Hematopoietic multipotent progenitor cell (in vitro differentiated cells): ENCODE measurements at regions not wholly inside any gene's neighbourhood (a gene's known extent, or its start where the extent isn't known, plus 50 kb on each side); places are given as distances from the start of the nearest gene placed in this dataset.

Experiments used
- DNase-seq, 3 donors: peaks; one replicate each; pipeline ENCODE4 v3.0.0-alpha.2; 2011 to 2015; ENCODE audit warnings: low read depth in 2 of 3, low spot score in 2 of 3

DNA sequence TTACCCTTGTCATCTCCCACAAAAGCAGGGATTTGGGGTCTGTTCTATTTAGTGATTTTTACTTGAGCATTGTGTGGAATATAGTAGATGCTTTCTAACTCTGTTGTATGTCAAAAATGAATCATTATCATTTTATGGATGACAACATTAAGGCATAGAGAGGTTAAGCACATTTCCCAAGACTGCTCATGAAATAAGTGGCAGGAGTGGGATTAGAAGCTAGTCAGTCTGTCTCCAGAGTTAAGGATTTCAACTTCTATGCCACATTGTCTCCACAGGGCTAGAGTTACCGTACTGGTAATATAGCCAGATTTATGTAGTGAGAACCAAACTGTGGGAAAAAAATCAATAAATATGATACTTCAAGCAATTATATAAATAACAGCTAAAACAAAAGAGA, 170.6 kb upstream of the DCN start:
- no peak for DNase-seq

DNA sequence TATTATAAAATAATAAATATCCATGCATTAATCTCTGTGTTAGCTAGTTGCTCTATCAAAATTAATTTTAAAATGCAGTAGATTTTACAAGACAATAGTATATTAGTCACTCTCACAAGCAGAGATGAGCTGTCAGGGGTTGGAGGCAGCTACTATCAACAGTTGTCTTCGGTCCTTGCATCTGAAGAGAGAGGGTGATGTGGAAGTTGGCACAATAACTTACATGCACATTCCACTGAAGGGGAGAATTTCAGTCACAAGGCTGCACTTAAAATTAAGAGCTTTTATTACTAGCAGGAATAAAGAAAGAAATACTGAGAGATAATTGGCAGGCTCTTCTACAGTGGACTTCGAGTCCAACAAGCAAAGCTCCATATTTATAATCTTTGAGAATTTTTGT, 166.9 kb upstream of the DCN start:
- DNase-seq, result no peak

DNA sequence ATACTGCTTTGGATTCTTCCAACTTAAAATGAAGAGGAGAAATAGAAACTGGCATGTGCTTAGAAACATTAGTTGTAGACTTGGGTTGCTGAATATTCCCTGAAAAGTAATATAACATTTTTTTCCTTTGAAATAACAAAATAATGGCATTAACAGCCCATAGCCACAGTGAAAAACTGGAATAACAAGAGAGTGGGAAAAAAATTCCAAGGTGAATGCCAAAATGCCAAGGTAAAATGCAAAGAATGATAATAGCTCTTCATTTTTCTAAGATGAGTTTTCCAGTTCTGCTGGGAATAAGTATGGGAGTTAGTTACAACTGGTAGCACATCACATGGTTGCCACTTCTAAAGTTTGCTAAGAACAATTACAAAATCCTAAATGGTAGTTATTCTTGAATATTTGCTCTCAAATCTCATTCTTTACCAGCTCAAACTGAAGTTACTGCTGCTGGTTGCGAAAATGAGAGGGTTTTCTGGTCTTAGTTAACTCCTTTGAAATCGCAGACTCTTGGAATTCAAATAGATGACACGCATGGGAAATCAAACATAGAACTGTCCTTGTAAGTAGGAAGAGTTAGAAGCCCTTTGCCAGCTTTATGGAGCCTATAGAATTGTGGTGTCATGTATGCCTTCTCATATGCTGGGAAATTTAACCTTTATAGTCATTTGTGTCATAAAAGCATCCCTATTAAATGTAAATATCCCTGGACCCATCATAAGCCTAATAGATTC, 165.0 kb upstream of the DCN start:
- no peak for DNase-seq

DNA sequence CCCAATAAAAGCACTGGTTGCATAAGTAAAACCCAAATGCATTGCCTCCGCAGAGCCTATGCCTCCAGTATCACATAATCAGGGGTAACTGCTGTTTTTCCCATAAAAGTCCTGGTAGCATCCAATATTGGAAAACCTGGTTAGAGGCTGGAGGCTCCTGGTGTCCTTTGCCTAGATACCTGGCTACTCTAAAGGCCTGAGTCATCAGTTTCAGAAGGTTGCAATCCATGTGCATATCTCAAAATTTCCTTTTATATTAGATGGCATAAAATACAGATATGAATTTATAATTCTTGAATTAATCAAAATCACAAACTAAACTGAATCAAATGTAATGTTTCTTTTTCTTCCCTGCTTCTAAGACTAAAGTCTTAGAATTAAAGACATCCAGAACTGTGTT, 164.2 kb upstream of the DCN start:
- no peak for DNase-seq

DNA sequence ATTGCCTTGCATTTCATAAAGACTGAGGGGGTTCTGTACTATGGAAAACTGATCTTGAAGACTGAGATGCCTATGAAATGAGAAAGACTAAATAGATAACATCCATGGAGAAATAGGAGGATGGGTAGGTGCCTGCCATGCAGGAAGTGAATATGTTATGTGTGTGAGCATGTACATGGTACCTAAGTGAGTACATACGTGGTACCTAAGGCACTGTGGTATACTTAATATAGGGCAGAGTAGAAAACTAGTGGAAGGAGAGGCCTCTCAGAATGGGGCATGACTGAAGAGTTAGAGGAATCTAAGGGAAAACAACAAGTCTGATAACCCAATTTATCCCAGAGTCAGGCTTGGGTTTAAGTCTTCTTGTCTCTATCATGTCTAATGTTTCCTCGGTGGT, 161.8 kb upstream of the DCN start:
- no peak for DNase-seq

DNA sequence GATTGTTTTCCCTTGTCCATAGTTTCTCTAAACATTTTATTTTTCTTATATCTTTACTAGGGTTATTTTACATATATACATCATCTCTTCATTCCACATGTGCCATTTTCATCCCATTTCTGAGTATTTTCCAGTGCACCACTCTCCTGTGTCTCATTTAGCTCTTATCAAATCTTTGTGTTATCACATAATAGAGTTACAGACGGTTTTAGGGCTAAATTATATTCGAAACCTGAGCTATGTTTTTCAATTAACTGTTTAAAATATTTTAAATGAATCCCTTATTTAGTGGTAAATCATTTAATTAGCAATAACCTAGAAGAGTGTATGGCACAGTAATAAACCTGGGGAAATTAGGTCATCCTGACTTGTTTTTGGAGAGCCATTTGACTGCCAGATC, 160.4 kb upstream of the DCN start:
- no peak for DNase-seq

DNA sequence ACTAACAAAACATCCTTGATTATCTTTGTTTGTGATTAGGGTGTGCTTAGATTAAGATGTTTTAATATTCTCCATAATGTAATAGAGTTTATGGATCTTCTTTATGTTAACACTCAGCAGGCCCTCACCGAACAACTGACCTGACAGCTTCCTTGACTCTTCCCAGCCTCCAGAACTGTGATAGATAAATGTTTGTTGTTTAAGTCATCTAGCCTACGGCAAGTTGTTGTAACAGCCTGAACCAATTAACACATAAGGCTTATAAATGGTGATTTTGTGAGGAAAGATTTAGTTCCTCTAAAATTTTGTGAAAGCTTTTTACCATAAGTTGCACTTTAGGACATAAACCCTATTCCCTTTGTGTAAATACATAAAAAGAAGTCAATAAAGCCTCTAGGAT, 156.5 kb upstream of the DCN start:
- DNase-seq, result no peak

DNA sequence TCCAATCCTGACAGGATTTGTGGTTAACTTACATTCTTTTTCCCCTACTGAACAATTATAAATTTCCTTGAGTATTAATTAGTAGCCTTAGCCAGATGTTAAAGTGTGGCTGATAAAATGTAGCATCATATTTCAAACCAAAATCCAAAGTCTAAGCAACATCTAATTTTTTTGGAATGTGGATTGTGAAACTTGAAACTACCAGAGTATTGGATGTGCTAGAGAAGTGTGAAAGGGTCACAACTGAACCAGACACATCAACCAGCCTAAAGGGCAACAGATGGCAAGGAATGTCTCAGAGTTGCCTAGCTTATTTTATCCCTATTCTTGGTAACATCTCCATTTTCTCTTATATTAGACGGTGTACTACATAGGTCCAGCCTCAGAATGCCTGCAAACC, 153.1 kb upstream of the DCN start:
- DNase-seq, result no peak

DNA sequence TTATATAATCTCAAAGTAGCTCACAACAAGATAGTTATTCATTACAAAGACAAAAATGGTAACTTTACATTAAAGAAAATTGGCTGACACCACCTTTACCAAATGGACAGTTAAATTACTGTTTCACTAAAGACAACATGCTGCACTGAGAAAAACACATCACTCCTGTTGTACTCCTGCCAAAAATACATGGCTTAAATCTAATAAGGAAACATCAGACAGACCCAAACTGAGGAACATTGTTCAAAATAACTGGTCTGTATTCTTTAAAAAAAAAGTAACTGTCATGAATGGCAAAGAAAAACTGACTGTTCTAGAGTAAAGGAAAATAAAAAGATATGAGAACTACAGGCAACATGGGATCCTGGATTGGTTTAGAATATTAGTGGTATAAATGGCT, 151.3 kb upstream of the DCN start:
- DNase-seq, result no peak

DNA sequence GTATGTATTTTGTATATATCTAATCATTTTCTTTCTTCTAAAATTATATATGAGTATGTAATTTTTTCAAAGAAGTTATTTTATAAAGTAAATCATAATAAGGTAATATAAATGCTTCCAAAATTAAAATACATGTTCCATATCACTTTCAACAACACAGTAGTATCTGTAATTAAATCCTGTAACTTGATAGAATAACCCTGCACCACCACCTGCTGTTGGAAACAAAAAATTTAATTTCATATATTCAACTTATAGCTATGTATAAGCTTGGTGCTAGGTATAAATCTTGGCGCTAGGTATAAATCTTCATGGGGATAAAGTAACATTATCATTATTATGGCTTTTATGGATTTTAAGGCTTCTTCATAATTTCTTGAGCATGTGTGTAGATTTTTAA, 149.7 kb upstream of the DCN start:
- peak in 1 of 3 donors; percentile 7 for DNase-seq

DNA sequence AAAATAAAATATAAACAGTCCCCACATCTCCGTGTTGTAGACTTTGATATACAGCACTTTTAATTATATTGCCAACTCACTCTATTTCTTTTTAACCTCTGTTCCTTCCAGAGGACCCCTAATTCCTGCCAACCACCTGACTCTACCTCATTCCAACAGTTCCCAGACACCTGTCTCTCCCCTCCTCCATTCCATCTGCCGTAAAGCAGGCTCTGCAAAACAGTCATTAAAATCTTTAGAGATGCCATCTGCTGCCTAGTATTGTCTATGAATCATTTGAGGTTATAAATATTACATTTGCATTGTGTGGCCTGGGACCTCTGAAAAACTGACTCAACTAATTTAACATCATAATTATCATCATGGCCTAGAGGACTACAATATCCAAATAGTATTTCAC, 148.8 kb upstream of the DCN start:
- no peak for DNase-seq

DNA sequence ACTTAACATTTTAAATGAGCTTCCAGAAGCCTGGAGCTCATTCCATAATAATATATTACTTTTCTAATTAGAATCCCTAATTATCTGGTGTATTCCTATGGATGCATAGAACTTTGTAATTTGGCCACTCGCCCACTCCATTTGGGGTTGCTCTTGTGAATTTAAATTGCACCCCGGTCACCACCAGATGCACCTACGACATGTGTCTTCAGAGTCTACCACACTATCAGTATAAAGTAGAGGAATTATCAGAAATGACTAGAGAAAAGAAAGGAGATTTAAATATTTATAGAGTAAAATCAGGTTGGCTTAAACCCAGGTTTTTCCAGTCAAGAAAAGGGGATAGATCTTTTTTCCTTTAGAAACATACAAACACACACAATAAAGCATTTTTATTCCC, 145.8 kb upstream of the DCN start:
- DNase-seq, result no peak

DNA sequence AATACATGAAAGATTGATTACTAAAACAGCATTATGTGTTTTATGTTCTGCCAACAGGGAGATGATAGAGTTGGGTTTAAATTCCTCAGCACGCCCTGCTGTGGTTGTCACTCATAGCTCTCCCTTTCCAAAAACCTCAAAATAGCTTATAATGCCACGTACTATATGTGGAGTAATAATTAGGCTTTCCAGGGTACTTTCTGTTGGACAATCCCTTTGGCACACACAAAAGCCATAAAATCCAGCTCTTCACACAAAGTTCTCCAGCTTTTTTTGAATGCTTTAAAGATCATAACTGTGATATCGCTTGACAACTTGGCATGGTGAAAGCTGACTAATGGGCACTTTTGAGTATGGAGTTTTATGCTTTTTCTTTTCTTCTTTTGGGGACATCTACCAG, 145.3 kb upstream of the DCN start:
- no peak for DNase-seq

DNA sequence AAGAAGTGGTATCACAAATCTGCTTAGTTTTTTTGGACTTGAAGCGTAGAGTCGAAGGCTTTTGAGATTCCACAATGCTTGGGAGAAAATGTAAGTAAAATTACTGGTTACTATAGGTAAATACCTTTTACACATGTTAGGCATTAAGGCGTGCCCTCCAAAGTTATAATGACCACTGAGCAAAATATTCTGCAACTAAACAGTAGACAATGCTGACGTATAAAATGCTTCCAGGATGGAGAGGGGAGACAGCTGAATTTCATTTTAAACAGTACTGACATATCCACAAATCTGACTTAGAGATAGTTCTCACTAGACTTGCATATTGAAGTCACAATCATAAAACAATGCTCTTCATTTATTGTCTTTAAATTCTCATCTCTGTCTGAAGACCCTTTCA, 144.5 kb upstream of the DCN start:
- DNase-seq, result no peak

DNA sequence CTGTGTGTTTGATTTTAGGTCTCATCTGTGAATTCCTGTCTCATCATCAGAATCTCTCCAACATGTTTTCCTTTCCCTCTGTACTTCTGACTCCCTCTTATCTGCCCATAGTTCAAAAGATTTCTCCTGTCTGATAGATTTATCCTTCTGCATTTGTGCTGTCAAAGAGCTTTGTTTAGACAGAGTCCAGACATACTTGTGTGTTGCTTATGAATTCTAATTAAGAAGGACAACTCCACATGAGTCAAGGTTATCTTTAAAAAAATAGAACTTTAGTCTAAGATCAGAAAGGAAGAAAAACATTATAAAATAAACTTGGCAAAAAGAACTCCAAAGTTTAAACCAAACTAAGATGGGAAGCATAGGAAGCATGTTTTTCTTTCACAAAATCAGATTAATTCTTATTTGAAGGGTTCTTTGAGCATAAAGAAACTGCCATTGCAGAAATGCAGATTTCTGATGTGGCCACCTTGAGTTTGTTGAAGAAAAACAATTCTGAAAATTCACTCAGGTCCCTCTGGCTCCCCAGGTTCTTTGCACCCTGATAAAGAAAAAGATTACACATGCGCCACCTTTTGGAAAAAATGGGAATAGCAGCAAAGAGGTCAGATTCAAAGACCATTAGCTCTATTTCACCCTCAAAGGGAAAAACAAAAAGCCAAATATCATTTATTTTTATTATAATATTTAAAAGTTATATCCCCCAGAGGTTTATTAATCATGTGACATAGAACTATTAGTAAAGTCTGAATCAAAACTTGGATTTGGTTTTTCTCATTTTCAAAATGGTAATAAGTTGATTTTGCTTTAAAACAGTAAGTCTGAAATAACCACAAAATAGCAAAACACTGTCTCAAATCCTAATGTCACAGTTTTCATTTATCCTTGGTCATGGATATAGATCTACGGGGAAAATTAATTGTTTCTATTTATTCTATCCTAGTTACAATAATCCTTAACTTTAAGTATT, 143.7 kb upstream of the DCN start:
- DNase-seq, result peak; percentile 5 to 73 (median 29)

DNA sequence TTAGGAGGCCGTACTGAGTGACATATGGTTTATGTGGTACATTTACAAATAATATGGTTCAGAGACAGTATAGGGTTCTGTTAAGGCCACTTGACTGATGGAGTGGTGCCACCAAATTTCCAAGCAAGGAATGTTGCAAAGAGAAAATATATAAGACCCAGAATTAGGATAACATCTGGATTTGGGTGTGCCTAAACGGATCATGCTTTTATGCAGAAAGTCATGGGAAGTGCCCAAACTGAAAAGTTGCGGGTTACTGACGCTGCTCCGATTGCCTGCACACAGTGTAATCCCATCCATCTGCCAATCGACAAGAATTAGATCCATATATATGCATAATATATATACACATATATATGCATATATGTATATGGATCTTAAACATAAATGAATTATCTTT, 138.4 kb upstream of the DCN start:
- DNase-seq, result no peak

DNA sequence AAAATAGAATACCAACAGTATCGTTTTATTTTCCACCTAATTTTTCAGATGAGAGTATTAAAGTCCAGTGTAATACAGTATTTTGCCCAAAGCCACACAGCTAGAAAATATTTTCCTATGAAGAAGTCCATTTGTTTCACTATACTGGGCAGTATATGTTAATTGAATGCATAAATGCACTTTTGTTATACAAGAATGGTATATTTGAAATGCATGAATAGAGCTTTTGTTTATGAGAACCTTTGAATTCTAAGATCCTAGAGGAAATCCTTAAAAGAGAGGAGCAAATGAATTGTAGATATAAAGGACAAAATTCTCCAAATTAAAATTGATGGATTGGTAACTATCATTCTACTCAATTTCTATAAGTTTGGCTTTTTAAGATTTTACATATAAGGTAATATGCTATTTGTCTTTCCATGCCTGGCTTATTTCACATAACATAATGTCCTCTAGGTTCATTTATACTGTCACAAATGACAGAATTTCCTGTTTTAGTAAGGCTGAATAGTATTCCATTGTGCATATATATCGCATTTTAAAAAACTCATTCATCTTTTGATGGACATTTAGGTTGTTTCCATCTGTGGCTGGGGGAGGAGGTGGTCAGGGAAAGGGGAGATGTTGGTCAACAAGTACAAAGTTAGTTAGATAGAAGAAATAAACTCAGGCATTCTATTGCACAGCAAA, 136.6 kb upstream of the DCN start:
- DNase-seq, result no peak

DNA sequence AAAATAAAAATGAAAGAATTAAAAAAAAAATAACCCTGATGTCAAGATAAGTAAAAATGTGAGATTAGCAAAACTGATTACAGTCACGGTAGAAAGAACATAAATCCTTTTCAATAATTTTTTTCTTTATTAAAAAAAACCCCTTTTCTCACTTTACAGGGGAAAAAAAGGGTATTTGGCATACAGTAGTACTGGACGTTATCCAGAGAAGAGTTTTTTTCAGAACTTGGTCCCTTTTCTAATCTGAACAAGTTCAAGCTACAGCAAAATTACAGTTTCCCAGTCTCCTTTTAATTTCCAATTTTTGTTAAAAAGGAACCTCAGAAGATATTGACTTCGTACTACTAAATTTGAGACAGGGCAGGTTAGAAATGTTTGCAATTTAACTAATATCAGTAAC, 134.7 kb upstream of the DCN start:
- DNase-seq, result no peak

DNA sequence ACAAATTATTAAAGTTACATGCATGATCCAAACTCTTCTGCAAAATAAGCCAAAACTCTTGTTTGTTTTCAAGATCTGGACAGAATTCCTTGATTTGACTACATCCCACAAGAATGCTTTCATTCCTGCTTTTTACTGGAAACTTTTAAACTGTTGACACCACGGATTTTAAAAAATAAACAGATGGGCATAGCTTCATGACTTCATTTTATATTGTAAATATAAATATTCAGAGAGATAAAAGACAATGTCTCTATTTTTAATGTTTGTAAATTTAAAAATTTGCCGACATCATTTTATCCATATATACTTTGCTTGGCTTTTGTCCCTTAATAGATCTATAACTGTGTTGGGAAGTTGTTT, 134.3 kb upstream of the DCN start:
- no peak for DNase-seq

DNA sequence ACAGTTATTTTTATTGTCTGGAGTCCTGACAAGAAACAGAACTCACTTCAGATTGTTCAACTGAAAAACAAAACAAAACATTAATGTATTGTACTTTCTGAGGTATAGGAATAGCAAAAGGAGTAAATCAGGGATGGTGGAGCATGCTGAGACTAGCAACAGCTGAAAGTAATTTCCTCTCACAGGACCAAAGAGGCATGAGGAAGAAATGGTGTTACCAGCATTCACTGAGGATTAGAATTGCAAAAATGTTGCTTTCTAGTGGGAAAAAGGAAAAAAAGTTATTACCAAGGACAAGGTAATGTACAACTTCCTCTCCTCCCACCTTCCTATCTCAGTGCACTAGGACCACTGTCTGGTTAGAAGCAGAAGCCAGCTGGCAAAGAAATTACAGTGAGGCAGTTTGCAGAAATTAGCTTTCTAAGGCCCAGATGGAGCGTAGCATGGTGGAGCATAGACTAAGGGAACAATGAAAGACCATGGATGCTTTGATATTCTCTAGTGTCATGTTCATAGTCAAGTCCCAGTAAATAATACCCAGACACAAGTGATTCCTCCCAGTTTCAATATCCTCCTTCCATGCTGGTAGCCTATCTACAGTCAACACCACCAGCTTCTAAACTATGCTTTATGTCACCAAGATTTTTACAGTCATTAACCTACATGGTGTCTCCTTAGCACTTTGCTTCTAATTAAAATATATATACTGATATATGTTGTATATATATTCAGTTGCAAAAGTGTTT, 133.7 kb upstream of the DCN start:
- DNase-seq, result no peak

DNA sequence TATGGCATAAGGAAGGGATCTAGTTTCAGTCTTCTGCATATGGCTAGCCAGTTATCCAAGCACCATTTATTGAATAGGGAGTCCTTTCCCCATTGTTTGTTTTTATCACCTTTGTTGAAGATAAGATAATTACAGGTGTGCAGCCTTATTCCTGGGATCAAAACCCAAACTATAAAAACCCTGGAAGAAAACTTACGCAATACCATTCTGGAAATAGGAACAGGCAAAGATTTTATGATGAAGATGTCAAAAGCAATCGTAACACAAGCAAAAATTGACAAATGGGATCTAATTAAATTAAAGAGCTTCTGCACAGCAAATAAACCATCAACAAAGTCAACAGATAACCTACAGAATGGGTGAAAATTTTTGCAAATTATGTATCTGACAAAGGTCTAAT, 128.5 kb upstream of the DCN start:
- no peak for DNase-seq
